ELF-1 (cell line): ENCODE measurements at regions not wholly inside any gene's neighbourhood (a gene's known extent, or its start where the extent isn't known, plus 50 kb on each side); places are given as distances from the start of the nearest gene placed in this dataset.
A peak's percentile ranks its signal among the peaks of the same experiment; 100 is the strongest.

Source experiments
- DNase-seq: peaks from one replicate; pipeline ENCODE4 v3.0.0-alpha.2; 2016; ENCODE audit warnings: low read depth, low spot score

DNA sequence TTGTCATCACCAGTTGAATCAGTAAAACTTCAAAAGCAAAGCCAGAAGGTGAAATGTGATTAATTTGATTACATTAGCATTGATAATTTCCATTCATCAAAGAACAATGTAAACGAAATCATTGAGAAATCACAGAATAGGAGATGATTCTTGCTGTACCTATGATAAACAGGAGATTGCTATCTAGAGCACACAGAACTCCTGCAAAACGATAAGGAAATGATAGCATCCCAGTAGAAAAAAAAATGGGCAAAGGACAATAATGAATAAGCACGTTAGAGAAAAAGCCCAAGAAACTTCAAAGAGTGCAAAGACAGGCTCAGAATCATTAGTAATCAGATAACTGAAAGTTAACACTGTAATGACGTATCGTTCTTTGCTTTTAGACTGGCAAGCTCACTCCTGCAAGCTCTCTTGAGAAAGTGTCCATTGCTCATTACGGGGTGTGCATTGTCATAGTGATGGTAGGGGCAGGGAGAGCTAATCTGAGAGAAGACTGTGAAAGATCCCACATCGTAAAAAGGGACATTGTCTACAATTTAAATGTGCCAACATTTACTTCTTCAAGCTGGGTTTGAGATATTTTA is 143.6 kb downstream of the SPP2 start:
- no peak for DNase-seq

DNA sequence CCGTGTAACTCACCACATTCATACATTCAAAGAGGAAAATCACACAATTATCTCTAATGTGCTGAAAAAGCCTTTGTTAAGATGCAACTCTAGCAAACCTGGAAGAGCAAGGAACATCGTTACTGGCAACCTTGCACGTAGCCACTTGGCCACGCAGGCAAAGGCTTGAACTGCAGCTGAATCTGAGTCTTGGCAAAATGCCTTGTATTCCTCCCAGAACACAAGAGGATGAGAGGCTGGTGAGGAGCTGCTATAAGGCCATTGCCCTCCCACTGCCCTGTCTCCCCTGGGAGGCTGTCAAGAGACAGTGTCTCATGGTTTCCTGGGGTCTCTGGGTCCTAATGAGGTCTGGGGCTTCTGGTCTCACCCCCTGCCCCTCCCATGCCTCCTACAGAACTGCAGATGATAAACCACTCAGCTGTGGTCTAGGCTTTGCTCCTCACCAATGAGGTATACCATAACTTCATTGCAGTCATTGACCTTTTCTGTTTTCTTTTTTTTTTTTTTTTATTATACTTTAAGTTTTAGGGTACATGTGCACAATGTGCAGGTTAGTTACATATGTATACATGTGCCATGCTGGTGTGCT is 141.4 kb downstream of the SPP2 start:
- no peak for DNase-seq

DNA sequence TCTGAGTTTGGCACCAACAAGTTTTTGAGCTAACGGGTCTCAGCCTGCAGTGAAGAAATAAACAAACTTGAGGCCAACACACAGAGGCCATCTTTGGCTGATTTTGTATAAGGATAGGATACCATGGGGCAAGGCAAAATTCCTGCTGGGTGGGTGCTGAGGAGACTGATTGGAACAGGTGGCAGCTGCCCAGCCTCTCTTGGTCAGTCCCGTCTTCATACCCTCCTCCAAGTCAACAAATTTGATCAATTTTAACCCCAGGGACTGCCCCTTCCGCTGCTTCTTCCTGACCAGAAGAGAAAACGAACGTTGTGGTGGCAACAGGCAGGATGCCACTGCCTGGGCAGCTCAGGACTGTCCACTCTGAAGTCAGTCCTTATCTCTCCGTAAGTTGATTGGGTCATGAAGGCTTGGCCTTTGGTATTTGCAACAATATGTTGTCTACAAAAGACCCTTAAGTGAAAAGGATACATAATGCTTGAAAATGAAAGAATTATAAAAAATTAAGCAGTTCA is 139.3 kb downstream of the SPP2 start:
- DNase-seq, result no peak

DNA sequence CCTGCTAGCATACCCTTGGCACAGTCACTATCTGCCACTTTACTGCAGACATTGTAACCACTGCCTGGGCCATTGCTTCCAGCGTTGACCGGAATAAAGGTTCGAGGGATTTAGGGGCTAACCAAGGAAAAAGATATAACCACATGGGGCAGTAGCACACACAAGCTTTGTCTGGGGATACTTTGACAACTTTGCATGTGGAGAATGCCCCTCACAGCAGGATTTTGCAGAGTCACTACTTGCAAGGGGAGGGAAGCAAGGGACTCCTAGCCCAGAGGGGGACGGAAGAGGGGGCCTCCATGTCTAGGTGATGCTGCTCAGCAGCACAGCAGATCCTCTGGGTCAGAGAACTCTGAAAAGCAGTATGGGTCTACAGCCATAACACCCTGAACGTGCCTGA is 138.7 kb downstream of the SPP2 start:
- no peak for DNase-seq

DNA sequence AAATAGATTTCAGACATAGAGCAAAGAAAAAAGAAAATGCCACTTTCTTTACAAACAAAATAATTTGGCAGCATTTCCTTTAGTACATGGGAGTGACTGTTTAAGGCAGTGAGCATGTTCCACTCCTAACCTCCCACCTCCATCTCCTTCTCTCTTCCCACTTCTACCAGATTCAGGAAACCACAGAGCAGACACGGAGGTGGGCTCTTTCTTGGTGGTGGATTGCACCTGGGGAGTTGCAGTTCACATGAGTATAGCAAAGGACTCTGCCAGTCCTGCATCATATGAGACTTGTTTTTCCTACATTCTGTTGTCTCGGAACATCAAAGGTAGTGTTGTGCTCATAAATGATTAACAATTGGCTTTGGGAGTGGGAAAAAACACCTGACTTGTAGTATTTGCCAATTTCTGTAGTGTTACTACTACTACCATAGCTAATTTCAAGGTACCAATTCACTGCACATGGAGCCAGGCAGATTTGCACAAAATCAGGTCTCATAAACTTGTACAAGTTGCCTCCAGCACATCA is 137.2 kb downstream of the SPP2 start:
- no peak for DNase-seq

DNA sequence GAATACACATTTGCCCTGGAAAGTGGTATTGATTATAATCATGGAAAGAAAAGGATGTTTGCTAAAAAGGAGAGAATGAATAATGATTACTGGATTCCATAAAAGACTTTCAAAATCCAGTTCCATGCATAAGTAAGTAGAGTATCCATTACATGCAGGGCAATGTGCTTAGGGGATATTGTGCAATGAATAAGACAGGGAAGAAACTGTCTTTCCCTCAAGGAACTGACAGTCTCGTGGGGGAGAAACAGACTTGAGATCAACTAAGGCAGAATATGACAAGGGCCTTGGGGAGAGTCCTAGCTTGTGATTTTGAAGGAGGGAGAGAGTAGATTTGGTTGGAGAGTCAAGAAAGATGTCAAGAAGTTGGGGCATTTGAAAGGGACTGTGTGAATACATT is 130.6 kb downstream of the SPP2 start:
- no peak for DNase-seq

DNA sequence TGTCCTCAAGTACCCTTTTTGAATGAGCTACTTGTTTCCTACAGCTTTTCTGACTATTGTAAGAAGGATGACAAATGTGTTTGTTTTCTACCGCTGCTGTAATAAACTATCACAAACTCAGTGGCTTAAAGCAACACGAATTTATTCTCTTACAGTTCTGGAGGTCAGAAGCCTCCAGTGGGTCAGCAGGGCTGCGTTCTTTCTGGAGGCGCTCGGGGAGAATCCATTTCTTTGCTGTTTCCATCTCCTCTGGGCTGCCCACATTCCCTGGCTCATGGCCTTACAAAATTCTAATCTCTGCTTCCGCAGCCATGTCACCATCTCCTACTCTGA is 128.5 kb downstream of the SPP2 start:
- DNase-seq, result no peak

DNA sequence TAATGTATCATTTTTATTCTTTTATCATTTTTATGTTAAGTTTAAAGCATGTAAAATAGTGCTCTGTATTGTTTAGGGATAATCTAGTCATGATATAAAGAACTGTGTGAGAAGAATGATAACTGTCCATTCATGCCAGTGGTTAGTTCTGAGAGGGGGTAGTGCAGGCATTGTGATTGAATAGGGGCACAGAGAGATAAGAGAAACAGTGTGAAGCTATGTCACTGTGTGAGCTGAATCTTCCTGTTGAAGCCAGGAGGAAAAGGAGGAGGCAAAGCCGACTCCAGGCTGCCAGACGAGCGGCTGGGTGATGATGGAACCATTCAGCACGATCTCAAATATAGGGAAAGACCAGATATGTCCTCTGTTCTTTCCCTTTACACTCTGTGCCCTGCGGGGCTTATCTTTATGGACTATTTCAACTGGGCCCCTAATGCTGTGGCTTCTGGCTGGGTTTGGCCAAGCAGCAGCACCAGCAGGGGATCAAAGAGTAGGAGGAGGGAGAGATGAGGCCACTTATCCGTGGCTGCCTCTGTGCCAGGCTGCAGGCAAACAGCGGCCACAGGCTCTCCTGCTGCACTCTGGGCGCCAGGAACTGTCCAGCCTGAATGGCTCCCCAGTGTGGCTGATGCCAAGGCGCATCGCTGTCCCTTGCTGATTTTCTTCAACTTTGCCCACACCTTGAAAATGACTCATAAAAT is 128.0 kb downstream of the SPP2 start:
- DNase-seq, result peak; percentile 54

DNA sequence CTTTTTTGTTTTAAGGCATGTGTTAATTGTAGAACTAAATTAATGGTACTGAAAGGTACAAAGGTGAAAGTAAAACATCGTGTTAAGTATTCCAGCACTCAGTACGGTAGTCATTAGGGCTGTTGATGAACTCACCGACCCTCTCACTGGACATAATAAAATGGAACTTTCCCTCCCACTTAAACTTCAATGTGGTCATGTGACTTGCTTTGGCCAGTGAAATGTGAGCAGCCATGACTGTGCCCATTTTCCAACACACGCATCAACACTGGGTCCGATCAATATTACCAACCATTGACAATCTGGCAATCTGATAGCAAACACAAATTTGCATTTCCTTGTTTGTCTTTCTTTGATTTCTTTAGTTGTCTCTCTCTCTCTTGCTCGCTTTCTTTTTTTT is 125.1 kb downstream of the SPP2 start:
- DNase-seq, result no peak

DNA sequence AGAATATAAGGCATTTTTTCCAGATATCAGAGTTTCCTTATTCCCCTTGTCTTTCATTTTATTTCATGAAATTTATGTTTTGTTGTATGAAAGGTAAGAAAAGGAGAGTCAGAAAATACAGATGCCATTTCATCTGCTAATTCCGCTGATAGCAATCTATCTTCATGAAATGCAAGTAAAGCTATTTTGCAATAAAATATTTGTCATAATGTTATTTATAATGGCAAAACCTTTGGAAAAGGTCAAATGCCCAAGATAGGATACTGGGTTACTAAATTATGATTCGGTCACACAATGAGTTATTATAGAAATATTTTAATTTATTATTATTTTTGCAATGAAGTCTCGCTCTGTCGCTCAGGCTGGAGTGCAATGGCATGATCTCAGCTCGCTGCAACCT is 124.2 kb downstream of the SPP2 start:
- no peak for DNase-seq

DNA sequence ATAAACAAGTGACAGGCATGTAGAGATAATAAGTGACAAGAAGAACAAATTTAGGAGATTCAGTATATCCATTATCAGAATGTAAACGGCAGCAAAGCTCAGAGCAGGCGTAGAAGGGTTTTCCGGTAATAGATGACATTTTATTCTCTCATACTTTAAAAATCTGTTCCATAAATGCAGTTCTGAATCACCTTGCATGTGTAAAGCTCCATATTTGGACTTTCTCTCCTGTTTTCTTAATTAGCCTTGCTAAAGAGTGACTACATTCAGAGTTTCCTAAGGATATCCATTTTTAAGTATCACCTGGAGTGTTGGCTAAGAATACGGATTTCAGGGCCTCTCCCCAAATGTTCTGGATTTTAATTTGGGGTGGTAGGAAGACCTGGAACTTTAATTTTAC is 122.0 kb downstream of the SPP2 start:
- no peak for DNase-seq

DNA sequence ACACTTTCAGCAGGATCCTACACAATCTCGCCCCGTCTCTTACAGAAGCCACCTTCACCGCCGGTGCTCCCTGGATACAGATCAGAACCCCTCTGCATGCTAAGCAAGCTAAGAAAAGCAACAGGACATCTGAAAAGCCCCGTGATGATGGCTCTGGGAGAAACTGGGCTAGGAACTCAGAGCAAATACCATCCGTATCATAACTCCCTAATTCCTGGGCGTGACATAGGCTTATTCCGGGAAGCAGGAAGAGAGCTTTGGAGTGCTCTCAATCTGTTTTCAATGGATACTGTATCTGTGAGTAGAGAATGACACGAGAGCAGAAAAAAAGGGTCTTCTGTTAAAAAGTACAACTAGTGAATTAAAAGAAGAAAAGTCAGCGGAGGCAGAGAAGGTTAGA is 121.6 kb downstream of the SPP2 start:
- DNase-seq, result no peak

DNA sequence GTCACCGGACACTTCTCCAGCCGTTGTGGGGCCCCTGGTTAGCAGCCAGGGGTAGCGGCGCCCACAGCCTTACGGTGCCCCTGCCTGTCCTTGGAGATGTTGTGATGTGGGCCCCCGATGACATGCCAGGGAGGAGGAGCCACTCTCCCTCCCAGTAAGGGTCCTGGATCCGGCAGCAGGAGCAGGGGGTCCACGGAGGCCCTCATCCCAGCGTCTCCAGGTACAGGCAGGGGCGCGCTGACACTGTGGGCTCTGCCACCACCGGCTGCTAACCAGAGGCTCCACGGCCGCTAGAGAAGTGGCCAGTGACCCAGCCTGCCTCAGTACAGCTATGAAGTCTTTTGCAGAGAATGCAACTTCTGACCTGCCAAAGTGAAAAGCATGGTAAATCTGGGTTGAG is 121.2 kb downstream of the SPP2 start:
- no peak for DNase-seq

DNA sequence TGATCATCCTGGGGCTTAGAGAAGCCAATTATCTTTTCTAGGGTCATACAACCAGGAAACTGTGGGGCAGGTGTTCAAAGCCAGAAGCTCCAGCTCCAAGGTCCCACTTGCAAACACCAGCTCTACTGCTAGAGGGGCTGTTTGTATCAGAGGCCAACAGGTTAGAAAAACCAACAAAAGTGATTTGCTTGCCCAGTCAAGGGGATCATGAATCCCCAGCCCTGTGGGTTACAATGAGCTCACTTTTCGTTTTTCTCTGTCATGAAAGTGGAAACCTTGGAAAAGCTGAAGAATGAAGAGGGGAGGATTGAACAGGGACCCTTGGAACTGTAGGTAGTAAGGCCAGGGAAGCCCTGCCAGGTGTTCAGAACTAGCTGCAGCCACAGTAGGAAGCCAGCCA is 119.2 kb downstream of the SPP2 start:
- no peak for DNase-seq

DNA sequence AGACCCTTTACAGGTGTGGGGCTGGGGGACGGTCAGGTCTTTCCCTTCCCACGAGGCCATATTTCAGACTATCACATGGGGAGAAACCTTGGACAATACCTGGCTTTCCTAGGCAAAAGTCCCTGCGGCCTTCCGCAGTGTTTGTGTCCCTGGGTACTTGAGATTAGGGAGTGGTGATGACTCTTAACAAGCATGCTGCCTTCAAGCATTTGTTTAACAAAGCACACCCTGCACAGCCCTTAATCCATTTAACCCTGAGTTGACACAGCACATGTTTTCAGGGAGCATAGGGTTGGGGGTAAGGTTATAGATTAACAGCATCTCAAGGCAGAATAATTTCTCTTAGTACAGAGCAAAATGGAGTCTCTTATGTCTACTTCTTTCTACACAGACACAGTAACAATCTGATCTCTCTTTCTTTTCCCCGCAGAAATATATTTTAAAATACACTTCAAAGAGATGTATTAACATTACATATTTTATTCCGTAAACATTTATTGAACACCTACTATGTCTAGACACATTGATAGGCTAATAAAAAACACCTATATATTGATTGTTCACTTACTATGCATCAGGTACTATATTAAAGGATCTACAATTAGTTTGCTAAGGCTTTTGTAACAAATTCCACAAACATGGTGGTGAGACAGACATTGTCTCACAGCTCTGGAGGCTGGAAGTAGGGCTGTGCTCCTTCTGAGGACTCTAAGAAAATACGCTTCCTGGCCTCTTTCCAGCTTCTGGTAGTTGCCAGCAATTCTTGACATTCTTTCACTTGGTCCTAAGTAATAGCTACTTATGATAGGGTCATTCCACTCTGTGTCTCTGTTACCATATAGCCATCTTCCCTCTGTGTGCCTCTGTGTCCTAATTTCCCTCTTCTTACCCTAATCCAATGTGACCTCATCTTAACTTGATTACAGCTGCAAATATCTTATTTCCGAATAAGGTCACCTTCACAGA is 118.4 kb downstream of the SPP2 start:
- DNase-seq, result peak; percentile 55

DNA sequence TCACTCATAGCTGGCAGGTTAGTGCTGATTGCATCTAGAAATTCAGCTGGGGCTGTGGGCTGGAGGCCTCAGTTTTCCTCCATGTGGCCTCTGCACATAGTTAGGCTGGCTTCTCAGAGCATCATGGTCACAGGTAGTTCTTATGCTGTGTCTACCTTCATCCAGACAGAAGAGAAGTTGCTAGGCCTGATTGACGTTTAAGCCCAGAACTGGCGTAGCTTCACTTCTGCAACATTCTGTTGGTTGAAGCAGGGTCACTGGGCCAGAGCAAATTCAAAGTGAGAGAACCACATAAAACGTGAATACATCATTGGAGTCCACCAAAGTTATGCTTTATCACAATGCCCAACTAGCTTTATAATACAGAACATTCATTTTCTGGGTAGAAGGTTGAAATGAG is 116.0 kb downstream of the SPP2 start:
- DNase-seq, result no peak

DNA sequence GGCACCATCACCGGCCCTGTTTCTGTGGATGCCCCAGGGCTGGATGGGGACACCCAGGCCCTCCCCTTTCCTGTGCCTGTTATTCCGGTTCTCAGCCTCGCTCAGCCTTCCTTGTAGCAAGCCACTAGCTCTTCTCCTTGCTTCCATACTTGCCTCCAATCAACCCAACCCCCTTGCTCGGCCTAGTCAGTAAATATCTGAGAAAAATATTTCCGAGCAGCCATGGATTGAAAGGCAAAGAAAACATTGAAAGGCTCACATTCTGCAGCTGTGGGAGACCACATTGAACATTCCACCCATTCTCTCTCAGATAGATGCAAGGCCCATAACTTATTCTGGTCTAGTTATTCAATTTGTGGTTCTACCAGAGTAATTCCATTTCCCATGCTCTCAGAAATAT is 114.9 kb downstream of the SPP2 start:
- peak; percentile 81 for DNase-seq

DNA sequence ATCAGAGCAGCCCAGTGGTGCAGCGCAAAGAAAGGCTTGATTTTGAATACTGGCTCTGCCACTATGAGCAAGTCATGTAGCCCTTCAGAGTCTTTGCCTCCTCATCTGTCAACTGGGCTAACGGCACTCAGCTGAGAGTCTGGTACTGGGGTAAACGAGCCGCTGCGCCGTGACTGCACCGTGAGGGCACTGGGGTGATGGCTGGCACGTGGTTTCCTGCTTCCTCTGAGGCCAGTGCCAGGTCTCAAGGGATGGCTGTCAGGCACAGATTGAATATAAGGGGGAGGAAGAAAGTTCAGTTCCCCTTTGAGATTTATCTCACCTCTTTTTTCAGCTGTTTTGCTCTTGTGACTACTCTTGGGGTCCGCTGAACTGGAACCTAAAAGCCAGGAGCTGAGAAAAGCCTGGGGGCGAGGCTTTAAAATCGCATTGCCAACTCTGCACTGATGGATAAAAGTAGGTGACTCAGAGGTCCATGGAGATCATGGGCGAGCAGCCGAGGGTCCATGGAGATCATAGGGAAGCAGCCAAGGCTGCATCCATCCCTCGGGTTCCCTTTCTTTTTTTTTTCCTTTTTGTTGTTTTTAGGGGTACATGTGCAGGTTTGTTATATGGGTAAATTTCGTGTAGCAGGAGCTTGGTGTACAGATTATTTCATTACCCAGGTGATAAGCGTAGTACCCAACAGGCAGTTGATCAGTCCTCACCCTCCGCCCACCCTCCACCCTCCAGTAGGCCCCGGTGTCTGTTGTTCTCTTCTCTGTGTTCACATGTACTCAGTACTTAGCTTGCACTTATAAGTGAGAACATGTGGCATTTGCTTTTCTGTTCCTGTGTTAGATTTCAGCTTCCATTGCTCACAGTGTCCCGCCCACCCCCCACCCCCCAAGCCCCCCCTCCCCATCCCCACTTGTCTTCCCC is 114.3 kb downstream of the SPP2 start:
- DNase-seq, result peak; percentile 30

DNA sequence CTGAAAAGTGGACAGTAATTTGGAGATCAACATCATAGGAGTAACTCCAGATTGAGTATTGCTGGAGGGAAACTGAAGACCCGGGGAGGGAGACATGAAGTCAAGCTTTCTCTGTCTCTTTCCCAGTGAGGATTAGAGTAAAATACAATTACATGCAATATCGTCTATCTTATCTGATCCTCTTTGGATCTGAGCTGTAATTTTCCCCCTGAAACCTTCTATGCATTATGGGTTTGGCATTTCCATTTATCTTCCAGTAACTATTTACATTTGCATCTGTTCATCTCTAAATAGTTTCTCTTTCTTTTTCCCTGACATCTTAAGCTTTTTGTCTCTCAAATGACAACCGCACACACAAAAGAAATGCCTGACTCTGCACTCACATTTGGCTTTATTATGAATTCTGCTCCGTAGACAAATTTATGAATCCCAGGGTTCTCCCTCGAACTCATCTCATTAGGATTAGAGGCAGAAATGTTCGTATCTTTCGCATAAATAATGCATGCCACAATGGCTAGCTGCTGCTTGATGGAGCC is 113.1 kb downstream of the SPP2 start:
- DNase-seq, result no peak

DNA sequence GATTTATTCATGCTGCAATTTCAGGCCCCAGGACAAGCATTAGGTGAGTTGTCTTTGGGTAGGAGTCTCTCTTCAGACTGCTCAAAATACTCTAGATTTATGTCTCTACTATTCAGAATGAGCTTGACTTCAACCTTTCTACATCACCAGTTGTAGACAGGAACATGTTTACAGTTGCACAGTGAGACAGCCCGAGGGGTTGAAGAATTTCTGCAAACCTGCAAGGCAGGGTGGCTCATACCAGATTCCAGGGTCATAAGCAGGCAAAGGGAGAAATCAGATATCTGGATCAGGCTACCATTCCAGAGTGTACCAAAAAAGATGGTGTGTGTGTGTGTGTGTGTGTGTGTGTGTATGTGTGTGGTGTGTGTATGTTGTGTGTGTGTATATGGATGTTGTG is 112.4 kb downstream of the SPP2 start:
- DNase-seq, result no peak

DNA sequence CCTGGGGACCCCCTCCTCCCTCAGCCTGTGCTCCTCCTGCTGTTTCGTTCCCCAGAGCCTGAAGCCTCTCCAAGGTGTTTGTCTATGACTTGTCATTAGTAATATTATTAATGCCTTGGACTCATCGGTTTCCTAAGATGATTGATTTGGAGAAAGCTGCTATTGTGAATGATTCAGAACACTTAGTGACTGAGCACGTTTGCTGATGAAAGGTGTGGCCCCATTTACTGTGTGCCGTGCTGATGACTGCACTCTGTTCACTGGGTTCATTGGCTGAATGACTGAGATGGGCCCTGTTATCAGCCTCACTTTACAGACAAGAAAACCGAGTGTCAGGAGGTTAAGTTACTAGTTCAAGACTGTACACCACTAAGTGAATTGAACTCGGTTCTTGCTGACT is 111.4 kb downstream of the SPP2 start:
- no peak for DNase-seq
